K562 (cell line): ENCODE measurements at regions not wholly inside any gene's neighbourhood (a gene's known extent, or its start where the extent isn't known, plus 50 kb on each side); places are given as distances from the start of the nearest gene placed in this dataset.

ENCODE experiments used
- ARID3A ChIP-seq: IDR thresholded peaks from 2 replicates; pipeline ENCODE4 v1.6.1; 2012; ENCODE audit warnings: low read depth, low read length, improper control_type of control experiment, borderline replicate concordance
- CHAMP1 ChIP-seq: fragments of 450-650 bp; IDR thresholded peaks from 2 replicates; pipeline ENCODE4 v1.6.1; 2016; ENCODE audit warnings: mild to moderate bottlenecking
- CTCFL ChIP-seq: IDR thresholded peaks from 2 replicates; pipeline ENCODE4 v1.6.1; 2011; ENCODE audit warnings: borderline replicate concordance, low read depth, mild to moderate bottlenecking, moderate library complexity, low read length; ENCODE audit not compliant: insufficient read depth, poor library complexity, severe bottlenecking
- HIVEP1 ChIP-seq: fragments of 250-450 bp; sonication (Bioruptor Pico); IDR thresholded peaks from 2 replicates; pipeline ENCODE4 v1.4.0; 2020; ENCODE audit warnings: mild to moderate bottlenecking
- NR2F6 ChIP-seq: fragments of 450-650 bp; formaldehyde crosslinking; IDR thresholded peaks from 2 replicates; pipeline ENCODE4 v1.4.0; 2020; ENCODE audit warnings: mild to moderate bottlenecking
- POLR2H ChIP-seq: IDR thresholded peaks from 2 replicates; pipeline ENCODE4 v1.6.1; 2016; ENCODE audit warnings: missing genetic modification characterization, low read depth, mild to moderate bottlenecking, control low read depth, missing compliant biosample characterization, moderate library complexity
- SIN3B ChIP-seq: fragments of 450-650 bp; IDR thresholded peaks from 2 replicates; pipeline ENCODE4 v1.6.1; 2017; ENCODE audit warnings: low read depth, mild to moderate bottlenecking, moderate library complexity
- SOX6 ChIP-seq: fragments of 450-650 bp; IDR thresholded peaks from 2 replicates; pipeline ENCODE4 v1.6.1; 2014; ENCODE audit warnings: mild to moderate bottlenecking
- STAG1 ChIP-seq: sonication (generic); formaldehyde crosslinking; IDR thresholded peaks from 2 replicates; pipeline ENCODE4 v1.5.0; 2020; ENCODE audit warnings: missing genetic modification reagents, borderline replicate concordance
- STAT6 ChIP-seq: sonication (generic); formaldehyde crosslinking; IDR thresholded peaks from 2 replicates; pipeline ENCODE4 v1.8.1; 2023; ENCODE audit warnings: mild to moderate bottlenecking, missing genetic modification reagents
- TFAM ChIP-seq: fragments of 250-450 bp; sonication (Bioruptor Pico); conservative IDR thresholded peaks from 2 replicates; pipeline ENCODE4 v1.5.0; 2021; ENCODE audit warnings: mild to moderate bottlenecking, moderate library complexity
- USF2 ChIP-seq: sonication (generic); formaldehyde crosslinking; IDR thresholded peaks from 2 replicates; pipeline ENCODE4 v1.5.0; 2020; ENCODE audit warnings: missing genetic modification reagents
- ZBTB12 ChIP-seq: fragments of 250-450 bp; sonication (Bioruptor Pico); IDR thresholded peaks from 2 replicates; pipeline ENCODE4 v1.4.0; 2020
- ZNF12 ChIP-seq: sonication (generic); formaldehyde crosslinking; IDR thresholded peaks from 2 replicates; pipeline ENCODE4 v1.4.0; 2020; ENCODE audit warnings: mild to moderate bottlenecking, missing genetic modification reagents
- ZNF232 ChIP-seq: sonication (generic); formaldehyde crosslinking; IDR thresholded peaks from 2 replicates; pipeline ENCODE4 v1.8.0; 2022; ENCODE audit warnings: mild to moderate bottlenecking, missing genetic modification reagents
- ZNF282 ChIP-seq: sonication (generic); formaldehyde crosslinking; IDR thresholded peaks from 2 replicates; pipeline ENCODE4 v1.8.1; 2023; ENCODE audit warnings: missing genetic modification reagents
- ZSCAN32 ChIP-seq: fragments of 450-650 bp; formaldehyde crosslinking; IDR thresholded peaks from 2 replicates; pipeline ENCODE4 v1.4.0; 2020; ENCODE audit warnings: mild to moderate bottlenecking, moderate library complexity
- TF ChIP-seq, protein P1 (sequence below): fragments of 250-450 bp; sonication (Bioruptor Pico); IDR thresholded peaks from 2 replicates; pipeline ENCODE4 v1.9.0; 2021; ENCODE audit warnings: mild to moderate bottlenecking

- TF ChIP-seq NR2F6 (CRISPR knock-in tag) (no peak), ZNF232 (CRISPR knock-in tag) (no peak), HIVEP1 (no peak), ZNF282 (CRISPR knock-in tag) (no peak), ARID3A (no peak), SOX6 (peak; percentile 48), ZNF12 (CRISPR knock-in tag) (no peak), CHAMP1 (no peak), USF2 (CRISPR knock-in tag) (no peak), TFAM (CRISPR knock-in tag) (no peak), ZSCAN32 (no peak), ZBTB12 (CRISPR knock-in tag) (no peak), CTCFL (no peak), STAT6 (CRISPR knock-in tag) (no peak), STAG1 (CRISPR knock-in tag) (no peak), SIN3B (no peak), POLR2H (tag) (no peak)
- TF ChIP-seq, protein P1, sequence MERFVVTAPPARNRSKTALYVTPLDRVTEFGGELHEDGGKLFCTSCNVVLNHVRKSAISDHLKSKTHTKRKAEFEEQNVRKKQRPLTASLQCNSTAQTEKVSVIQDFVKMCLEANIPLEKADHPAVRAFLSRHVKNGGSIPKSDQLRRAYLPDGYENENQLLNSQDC = no peak
Measured at GRCh38 chr7:37590824-37591223, 92.7 kb upstream of the GPR141 start (continued).
